HG02970 (cell line): ENCODE measurements at regions not wholly inside any gene's neighbourhood (a gene's known extent, or its start where the extent isn't known, plus 50 kb on each side); places are given as distances from the start of the nearest gene placed in this dataset.
"Not testable (repeated sequence)": the region's sequence is repeated elsewhere in the genome, so short reads cannot be mapped to it uniquely, and the experiment has no call there.

Experiments
- ATAC-seq: cut with Tn5 transposase; IDR thresholded peaks from one replicate; pipeline ENCODE4 v1.9.1; 2021; ENCODE audit warnings: mild to moderate bottlenecking, moderate library complexity, moderate number of reproducible peaks; ENCODE audit not compliant: unreplicated experiment, low FRiP score

DNA sequence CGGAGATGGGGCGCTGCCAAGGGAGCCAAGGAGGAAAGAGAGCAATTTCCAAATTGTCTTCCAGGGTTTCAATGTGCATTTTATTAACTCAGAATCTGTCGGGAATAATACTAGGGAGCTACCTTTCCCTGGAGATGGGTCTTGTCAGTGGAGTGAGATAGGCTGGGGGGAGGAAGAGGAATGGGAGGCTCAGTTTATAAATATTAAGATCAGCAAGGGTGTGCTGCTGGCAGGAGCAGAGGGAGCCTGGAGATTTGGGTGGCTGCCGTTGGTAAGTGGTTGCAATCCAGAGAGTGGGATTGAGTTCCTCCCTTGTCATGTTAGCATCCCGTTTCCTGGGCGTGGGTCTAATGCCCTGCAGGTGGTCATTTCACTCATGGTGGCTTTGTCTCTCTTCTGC lies 89.9 kb upstream of the ZNG1F start:
- ATAC-seq, result not testable (repeated sequence)

DNA sequence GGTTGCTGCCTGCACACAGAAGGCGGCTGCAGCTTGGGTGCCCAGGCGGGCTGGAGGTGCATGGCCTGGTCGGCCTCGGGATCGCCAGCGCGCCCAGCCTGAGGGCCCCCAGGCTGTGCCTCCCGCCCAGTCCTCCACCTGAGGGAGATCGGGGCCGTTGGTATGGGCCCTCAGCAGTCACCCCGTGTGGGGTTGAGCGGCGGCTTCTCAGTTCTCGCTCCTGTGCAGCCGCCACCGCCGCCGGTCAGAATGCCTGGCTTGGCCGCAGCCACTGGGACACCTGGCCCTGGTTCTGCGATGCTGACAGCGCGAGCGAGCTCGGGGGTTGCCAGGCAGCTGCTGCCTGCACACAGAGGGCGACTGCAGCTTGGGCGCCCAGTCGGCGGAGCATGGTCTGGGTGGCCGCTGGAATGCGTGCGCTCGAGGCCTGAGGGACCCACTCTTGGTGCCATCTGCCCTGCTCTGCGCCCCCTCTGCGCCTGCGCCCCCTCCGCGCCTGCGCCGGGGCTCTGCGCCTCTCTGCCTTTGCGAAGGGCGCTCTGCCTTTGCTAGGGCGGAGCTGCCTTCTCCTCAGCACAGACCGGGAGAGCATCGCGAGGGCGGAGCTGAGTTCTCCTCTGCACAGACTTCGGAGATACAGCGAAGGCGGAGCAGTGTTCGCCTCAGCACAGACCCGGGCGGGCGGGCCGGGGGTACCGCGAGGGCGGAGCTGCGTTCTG lies 84.6 kb upstream of the ZNG1F start:
- ATAC-seq, result peak; percentile 100

DNA sequence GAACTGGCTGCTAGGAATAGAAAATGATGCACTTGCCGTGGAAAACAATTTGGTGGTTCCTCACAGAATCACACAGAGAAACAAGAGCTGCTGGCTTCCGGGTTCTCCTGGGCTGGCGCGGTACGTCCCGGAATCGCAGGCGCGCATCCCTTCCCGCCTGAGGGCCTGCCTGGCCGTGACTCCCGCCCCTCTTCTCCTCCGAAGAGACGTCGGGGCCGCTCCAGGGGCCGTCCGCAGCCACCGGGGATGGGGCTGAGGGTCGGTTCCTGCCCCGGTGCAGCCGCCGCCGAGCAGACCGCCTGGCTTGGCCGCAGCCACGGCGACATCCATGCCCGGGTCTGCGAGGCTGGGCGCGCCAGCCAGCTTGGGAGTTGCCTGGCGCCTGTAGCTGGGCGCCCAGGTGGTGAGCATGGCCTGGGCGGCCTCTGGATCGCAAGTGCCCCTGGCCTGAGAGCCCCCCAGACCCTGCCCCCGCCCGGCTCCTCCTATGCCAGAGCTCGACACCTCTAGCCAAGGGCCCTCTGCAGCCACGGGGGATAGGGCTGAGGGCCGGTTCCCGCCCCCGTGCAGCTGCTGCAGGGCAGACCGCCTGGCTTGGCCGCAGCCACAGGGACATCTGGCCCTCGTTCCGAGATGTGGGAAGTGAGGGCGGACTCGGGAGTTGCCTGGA lies 83.9 kb upstream of the ZNG1F start:
- ATAC-seq, result not testable (repeated sequence)

DNA sequence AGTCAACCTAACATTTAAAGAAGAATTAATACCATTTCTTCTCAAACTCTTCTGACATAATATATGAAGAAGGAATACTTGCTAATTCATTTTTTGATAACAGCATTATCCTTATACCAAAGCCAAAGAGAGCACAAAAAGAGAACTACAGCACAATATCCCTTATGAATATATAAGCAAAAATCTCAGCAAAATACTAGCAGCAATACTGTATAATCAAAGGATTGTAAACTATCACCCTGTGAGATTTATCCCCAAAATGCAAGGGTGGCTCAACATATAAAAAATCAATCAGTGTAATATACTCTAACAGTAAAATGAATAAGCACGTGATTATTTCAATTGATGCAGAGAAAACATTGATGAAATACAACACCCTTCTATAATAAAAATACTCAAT lies 81.9 kb upstream of the ZNG1F start:
- ATAC-seq, result not testable (repeated sequence)

DNA sequence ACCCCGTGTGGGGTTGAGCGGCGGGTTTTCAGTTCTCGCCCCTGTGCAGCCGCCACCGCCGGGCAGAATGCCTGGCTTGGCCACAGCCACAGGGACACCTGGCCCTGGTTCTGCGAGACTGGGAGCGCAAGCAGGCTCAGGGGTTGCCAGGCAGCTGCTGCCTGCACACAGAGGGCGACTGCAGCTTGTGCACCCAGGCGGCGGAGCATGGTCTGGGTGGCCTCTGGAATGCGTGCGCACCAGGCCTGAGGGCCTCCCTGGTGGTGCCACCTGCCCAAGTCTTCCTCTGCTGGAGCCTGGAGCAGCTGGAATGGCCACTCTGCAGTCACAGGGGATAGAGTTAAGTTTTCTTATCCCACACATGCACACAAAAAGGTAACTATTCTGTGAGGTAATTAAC lies 80.4 kb upstream of the ZNG1F start:
- ATAC-seq, result not testable (repeated sequence)

DNA sequence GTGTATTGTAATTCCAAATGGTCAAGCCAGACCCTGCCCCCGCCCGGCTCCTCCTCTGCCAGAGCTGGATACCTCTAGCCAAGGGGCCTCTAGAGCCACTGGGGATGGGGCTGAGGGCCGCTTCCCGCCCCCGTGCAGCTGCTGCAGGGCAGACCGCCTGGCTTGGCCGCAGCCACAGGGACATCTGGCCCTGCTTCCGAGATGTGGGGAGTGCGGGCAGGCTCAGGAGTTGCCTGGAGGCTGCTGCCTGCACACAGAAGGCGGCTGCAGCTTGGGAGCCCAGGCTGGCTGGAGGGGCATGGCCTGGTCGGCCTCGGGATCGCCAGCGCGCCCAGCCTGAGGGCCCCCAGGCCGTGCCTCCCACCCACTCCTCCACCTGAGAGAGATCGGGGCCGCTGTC lies 79.9 kb upstream of the ZNG1F start:
- not testable (repeated sequence) for ATAC-seq

DNA sequence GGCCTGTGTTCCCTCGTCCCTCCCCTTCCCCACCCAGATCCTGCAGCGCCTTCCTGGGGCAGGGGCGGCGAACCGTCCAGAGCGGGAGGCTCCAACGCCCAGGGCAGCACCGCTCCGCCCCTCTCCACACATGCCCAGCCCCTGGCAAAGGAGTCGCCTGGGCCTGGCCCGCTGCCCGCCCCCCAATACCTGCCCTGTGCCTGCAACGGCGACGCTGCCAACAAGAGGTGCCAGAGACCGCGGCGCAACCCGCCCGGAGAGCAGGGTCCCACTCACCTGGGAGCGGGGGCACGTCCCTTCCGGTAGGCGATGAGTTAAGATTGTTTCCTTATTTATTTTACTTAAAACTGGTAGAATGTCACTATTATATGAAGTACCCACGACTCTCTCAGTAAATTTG lies 77.5 kb upstream of the ZNG1F start:
- ATAC-seq, result not testable (repeated sequence)

DNA sequence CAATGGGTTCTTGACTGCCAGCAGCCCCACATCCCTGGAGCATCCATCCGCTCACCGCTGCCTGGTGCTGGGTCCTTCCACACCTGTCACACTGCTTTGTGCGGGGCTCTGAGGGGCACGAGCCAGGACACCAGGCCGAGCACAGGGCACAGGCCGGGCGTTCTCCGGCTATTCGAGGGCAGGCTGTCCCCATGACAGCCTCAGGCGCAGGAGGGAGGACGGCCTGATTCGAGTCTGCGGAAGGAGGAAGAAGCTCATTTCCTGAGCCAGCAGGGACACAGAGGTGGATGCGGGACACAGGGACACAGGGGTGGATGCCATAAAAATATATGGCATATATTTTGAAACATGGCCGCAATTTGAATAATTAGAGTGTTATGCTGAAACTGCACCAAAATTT lies 76.9 kb upstream of the ZNG1F start:
- not testable (repeated sequence) for ATAC-seq

DNA sequence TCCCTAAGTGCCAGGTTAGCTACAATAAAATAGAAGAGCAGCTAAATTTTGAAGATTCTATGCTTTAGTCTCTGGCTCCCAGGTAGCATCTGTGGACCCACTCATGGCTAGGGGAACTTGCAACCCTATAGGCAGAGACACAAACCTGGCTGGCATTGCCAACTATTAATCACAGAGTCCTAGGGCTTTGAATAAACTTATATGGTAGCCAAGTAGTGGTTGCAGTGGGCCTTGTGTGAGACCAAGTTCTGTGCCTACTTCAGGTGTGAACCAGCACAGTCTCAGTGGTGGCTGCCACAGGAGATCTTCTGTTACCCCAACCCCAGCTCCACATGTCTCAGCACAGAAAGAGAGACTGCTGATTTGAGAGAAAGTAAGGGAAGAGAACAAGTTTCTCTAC lies 62.9 kb upstream of the ZNG1F start:
- ATAC-seq, result not testable (repeated sequence)

DNA sequence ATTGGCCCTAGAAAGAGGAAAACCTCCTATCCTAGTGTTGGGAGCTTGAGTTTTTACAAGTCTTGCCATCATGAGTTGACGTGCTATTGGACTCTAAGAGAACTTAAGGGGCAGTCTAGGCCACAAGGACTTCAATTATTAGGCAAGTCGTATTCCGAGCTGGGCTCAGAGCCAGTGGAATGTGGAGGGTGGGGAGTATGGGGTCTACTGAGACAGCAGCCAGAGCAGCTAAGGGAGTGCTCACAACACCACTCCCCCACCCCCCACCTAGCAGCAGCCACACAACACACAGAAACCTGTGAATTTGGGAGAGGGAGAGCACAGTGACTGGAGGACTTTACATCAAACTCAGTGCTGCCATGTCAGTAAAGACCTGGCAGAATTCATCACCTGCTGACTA lies 62.0 kb upstream of the ZNG1F start:
- ATAC-seq, result not testable (repeated sequence)

DNA sequence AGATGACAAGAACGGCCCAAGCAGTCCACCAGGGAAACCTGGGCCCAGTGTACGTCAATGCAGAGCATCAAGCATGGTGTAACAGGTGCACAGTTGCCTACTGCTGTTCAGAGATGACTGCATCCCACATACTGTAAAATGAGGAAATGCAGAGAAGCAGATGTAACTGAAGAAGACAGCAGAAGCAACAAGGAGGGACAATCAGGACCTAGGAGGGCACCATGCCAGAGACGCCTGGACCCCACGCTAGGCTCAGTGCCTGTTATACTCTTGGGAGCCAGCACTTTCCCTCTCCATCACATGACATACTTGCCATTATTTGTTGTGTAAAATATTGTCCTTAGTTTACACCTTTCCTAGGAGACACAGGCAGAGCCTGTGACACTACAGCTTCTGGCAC lies 57.6 kb upstream of the ZNG1F start:
- ATAC-seq, result not testable (repeated sequence)
